ENCODE measurements at regions not wholly inside any gene's neighbourhood (a gene's known extent, or its start where the extent isn't known, plus 50 kb on each side); places are given as distances from the start of the nearest gene placed in this dataset.

- H3K27ac ChIP-seq: peak overlapping the region; percentile 24 to 86 (median 69)
- intact Hi-C loops (cut with DNase I): loop anchor here in 1 of 10 donors (2.0 kb wide), 1 partner anchor 43 kb away; no protein-coding TSS in a partner anchor
- ATAC-seq (no peak), DNase-seq (no peak)
- no peaks in the 10 kb centered on the region for H3K27me3 ChIP-seq
- no peak for TF ChIP-seq POLR2A (IDR thresholded peaks at IDR 0.05)
- no peaks in the 10 kb centered on the region for H3K9me3 ChIP-seq
- H3K4me3 ChIP-seq: no peak overlapping the region
- no peaks in the 10 kb centered on the region for H3K36me3 ChIP-seq
- WGBS, 4 donors: 69 to 73% (median 71%) methylated on average over 10 of the region's 10 CpGs
- H3K4me1 ChIP-seq: peaks cover 0 to 66% (median 37%) of the 10 kb centered on the region in 12 donors
These were observed 298.9 kb upstream of the PITRM1 start for GRCh38 chr10:3471472-3471871.

GRCh38 chr10:3470191-3470590, 297.6 kb upstream of the PITRM1 start:
- DNase-seq (no peak), ATAC-seq (no peak)
- WGBS, 4 donors: 92 to 98% (median 95%) methylated on average over 11 of the region's 11 CpGs
- H3K27ac ChIP-seq: peak overlapping the region in 5 of 12 donors; percentile 85 to 96 (median 91)
- H3K36me3 ChIP-seq: no peaks in the 10 kb centered on the region
- TF ChIP-seq CTCF (IDR thresholded peaks at IDR 0.05): no peak
- TF ChIP-seq POLR2A (IDR thresholded peaks at IDR 0.05): no peak
- H3K9me3 ChIP-seq: no peaks in the 10 kb centered on the region
- intact Hi-C loops (cut with DNase I): loop anchor here in 1 of 10 donors (2.0 kb wide), 1 partner anchor 45 kb away; no protein-coding TSS in a partner anchor
- no peak overlapping the region for H3K4me3 ChIP-seq
- H3K27me3 ChIP-seq: no peaks in the 10 kb centered on the region
- H3K4me1 ChIP-seq: peaks cover 0 to 78% (median 45%) of the 10 kb centered on the region in 12 donors

GRCh38 chr10:3469639-3470020, 297.0 kb upstream of the PITRM1 start:
- 64 to 82% (median 72%) methylated on average over 2 of the region's 2 CpGs for WGBS, 4 donors
- Histone ChIP-seq H3K9me3 (no peaks in the 10 kb centered on the region), H3K36me3 (no peaks in the 10 kb centered on the region), H3K4me3 (peak overlapping the region in 2 of 12 donors; percentile 15 to 38), H3K27me3 (no peaks in the 10 kb centered on the region), H3K4me1 (peaks cover 0 to 82% (median 50%) of the 10 kb centered on the region in 12 donors), H3K27ac (peak overlapping the region; percentile 74 to 97 (median 92))
- DNase-seq (no peak), ATAC-seq (no peak)
- intact Hi-C loops (cut with DNase I): loop anchor here in 7 of 10 donors (2.0 to 10.0 kb wide), 9 partner anchors 42 to 1295 kb away; partner anchors contain the start of gene KLF6 (in 1 of the 7)
- no peak for TF ChIP-seq POLR2A (IDR thresholded peaks at IDR 0.05)
- no peak for TF ChIP-seq CTCF (IDR thresholded peaks at IDR 0.05)

GRCh38 chr10:3468919-3469638, 296.5 kb upstream of the PITRM1 start:
- Histone ChIP-seq H3K36me3 (no peaks in the 10 kb centered on the region), H3K4me1 (peaks cover 0 to 82% (median 50%) of the 10 kb centered on the region in 12 donors), H3K27me3 (no peaks in the 10 kb centered on the region), H3K9me3 (no peaks in the 10 kb centered on the region), H3K27ac (peak overlapping the region; percentile 74 to 97 (median 92)), H3K4me3 (peak overlapping the region in 3 of 12 donors; percentile 13 to 38 (median 15))
- 44 to 63% (median 48%) methylated on average over 12 of the region's 12 CpGs for WGBS, 4 donors
- peak; percentile 36 to 76 (median 66) for ATAC-seq
- intact Hi-C loops (cut with DNase I): loop anchor here in 7 of 10 donors (5.0 to 10.0 kb wide), 8 partner anchors 42 to 1296 kb away; partner anchors contain the start of gene KLF6 (in 1 of the 7)
- TF ChIP-seq CTCF (IDR thresholded peaks at IDR 0.05): no peak
- peak in 1 of 2 donors; percentile 33 for TF ChIP-seq POLR2A (IDR thresholded peaks at IDR 0.05)
- DNase-seq: peak; percentile 62 to 71 (median 68)

All from heart left ventricle (tissue), 16 donors.